ENCODE measurements at regions not wholly inside any gene's neighbourhood (a gene's known extent, or its start where the extent isn't known, plus 50 kb on each side); places are given as distances from the start of the nearest gene placed in this dataset.

GRCh38 chr16:86892509-86892908, 314.2 kb downstream of the FOXL1 start:
- Mint-ChIP-seq H3K9me3 (peaks cover 5 to 9% of the 10 kb centered on the region in 2 donors), H3K27ac (no peak overlapping the region), H3K36me3 (no peaks in the 10 kb centered on the region)
- ATAC-seq (no peak), DNase-seq (ENCODE audit: low spot score in 2 of 2) (no peak)

GRCh38 chr16:86893506-86893905, 315.2 kb downstream of the FOXL1 start:
- no peak for DNase-seq (ENCODE audit: low spot score in 2 of 2)

GRCh38 chr16:86894029-86894567, 315.7 kb downstream of the FOXL1 start:
- no peak for DNase-seq (ENCODE audit: low spot score in 2 of 2)

More at GRCh38 chr16:86893506-86893905, 315.2 kb downstream of the FOXL1 start:
- no peaks in the 10 kb centered on the region for H3K36me3 Mint-ChIP-seq
- no peak overlapping the region for H3K27ac Mint-ChIP-seq
- ATAC-seq, result no peak
- H3K9me3 Mint-ChIP-seq, result peaks cover 5 to 9% of the 10 kb centered on the region in 2 donors

GRCh38 chr16:86894925-86895324, 316.6 kb downstream of the FOXL1 start:
- DNase-seq (ENCODE audit: low spot score in 2 of 2) (no peak), ATAC-seq (no peak)
- no peak overlapping the region for H3K27ac Mint-ChIP-seq
- no peaks in the 10 kb centered on the region for H3K36me3 Mint-ChIP-seq
- H3K9me3 Mint-ChIP-seq, result no peaks in the 10 kb centered on the region

More at GRCh38 chr16:86894029-86894567, 315.7 kb downstream of the FOXL1 start:
- Mint-ChIP-seq H3K27ac (no peak overlapping the region), H3K36me3 (no peaks in the 10 kb centered on the region), H3K9me3 (peaks cover 1 to 7% of the 10 kb centered on the region in 2 donors)
- no peak for ATAC-seq

GRCh38 chr16:86895606-86896005, 317.3 kb downstream of the FOXL1 start:
- H3K36me3 Mint-ChIP-seq, result no peaks in the 10 kb centered on the region
- ATAC-seq (no peak), DNase-seq (ENCODE audit: low spot score in 2 of 2) (no peak)
- no peaks in the 10 kb centered on the region for H3K9me3 Mint-ChIP-seq
- no peak overlapping the region for H3K27ac Mint-ChIP-seq

- Mint-ChIP-seq H3K27ac (no peak overlapping the region), H3K9me3 (no peaks in the 10 kb centered on the region), H3K36me3 (no peaks in the 10 kb centered on the region)
- ATAC-seq (no peak), DNase-seq (ENCODE audit: low spot score in 2 of 2) (no peak)
Observed at GRCh38 chr16:86896976-86897375, 318.6 kb downstream of the FOXL1 start.

GRCh38 chr16:86897486-86897885, 319.1 kb downstream of the FOXL1 start:
- Mint-ChIP-seq H3K9me3 (no peaks in the 10 kb centered on the region), H3K36me3 (no peaks in the 10 kb centered on the region), H3K27ac (no peak overlapping the region)
- DNase-seq (ENCODE audit: low spot score in 2 of 2) (no peak), ATAC-seq (no peak)

- Mint-ChIP-seq H3K9me3 (no peaks in the 10 kb centered on the region), H3K36me3 (no peaks in the 10 kb centered on the region)
- ATAC-seq, result no peak
Observed at GRCh38 chr16:86898386-86898785, 320.0 kb downstream of the FOXL1 start.

GRCh38 chr16:86899151-86899550, 320.8 kb downstream of the FOXL1 start:
- Mint-ChIP-seq H3K9me3 (no peaks in the 10 kb centered on the region), H3K27ac (no peak overlapping the region), H3K36me3 (no peaks in the 10 kb centered on the region)
- ATAC-seq, result no peak
- DNase-seq (ENCODE audit: low spot score in 2 of 2), result no peak

More at GRCh38 chr16:86898386-86898785, 320.0 kb downstream of the FOXL1 start:
- no peak overlapping the region for H3K27ac Mint-ChIP-seq
- DNase-seq (ENCODE audit: low spot score in 2 of 2), result no peak

GRCh38 chr16:86899757-86900156, 321.4 kb downstream of the FOXL1 start:
- DNase-seq (ENCODE audit: low spot score in 2 of 2), result no peak
- Mint-ChIP-seq H3K9me3 (no peaks in the 10 kb centered on the region), H3K27ac (no peak overlapping the region), H3K36me3 (no peaks in the 10 kb centered on the region)
- ATAC-seq, result no peak

- no peaks in the 10 kb centered on the region for H3K9me3 Mint-ChIP-seq
- H3K36me3 Mint-ChIP-seq, result no peaks in the 10 kb centered on the region
- H3K27ac Mint-ChIP-seq, result no peak overlapping the region
- ATAC-seq (no peak), DNase-seq (ENCODE audit: low spot score in 2 of 2) (no peak)
Observed at GRCh38 chr16:86901483-86901882, 323.1 kb downstream of the FOXL1 start.

- DNase-seq (ENCODE audit: low spot score in 2 of 2) (no peak), ATAC-seq (no peak)
- no peak overlapping the region for H3K27ac Mint-ChIP-seq
- no peaks in the 10 kb centered on the region for H3K9me3 Mint-ChIP-seq
- H3K36me3 Mint-ChIP-seq, result no peaks in the 10 kb centered on the region
Observed at GRCh38 chr16:86902656-86903001, 324.3 kb downstream of the FOXL1 start.

GRCh38 chr16:86903068-86903467, 324.7 kb downstream of the FOXL1 start:
- no peak for DNase-seq (ENCODE audit: low spot score in 2 of 2)
- no peak overlapping the region for H3K27ac Mint-ChIP-seq
- no peaks in the 10 kb centered on the region for H3K36me3 Mint-ChIP-seq
- ATAC-seq, result no peak
- no peaks in the 10 kb centered on the region for H3K9me3 Mint-ChIP-seq

GRCh38 chr16:86905302-86905701, 327.0 kb downstream of the FOXL1 start:
- Mint-ChIP-seq H3K27ac (no peak overlapping the region), H3K9me3 (no peaks in the 10 kb centered on the region), H3K36me3 (no peaks in the 10 kb centered on the region)
- DNase-seq (ENCODE audit: low spot score in 2 of 2), result no peak
- no peak for ATAC-seq

- Mint-ChIP-seq H3K27ac (no peak overlapping the region), H3K9me3 (no peaks in the 10 kb centered on the region), H3K36me3 (no peaks in the 10 kb centered on the region)
- ATAC-seq, result no peak
- no peak for DNase-seq (ENCODE audit: low spot score in 2 of 2)
Observed at GRCh38 chr16:86906623-86907022, 328.3 kb downstream of the FOXL1 start.

- no peak for ATAC-seq
- DNase-seq (ENCODE audit: low spot score in 2 of 2), result no peak
- Mint-ChIP-seq H3K36me3 (no peaks in the 10 kb centered on the region), H3K9me3 (no peaks in the 10 kb centered on the region), H3K27ac (no peak overlapping the region)
Observed at GRCh38 chr16:86909359-86910160, 331.2 kb downstream of the FOXL1 start.

GRCh38 chr16:86910161-86910769, 331.9 kb downstream of the FOXL1 start:
- Mint-ChIP-seq H3K36me3 (no peaks in the 10 kb centered on the region), H3K9me3 (no peaks in the 10 kb centered on the region), H3K27ac (no peak overlapping the region)
- no peak for ATAC-seq
- no peak for DNase-seq (ENCODE audit: low spot score in 2 of 2)

Measured in activated naive CD4-positive, alpha-beta T cell treated with anti-CD3 and anti-CD28 coated beads, Interleukin-2, amount 50 U/mL, for 72 hours (primary cell).